ENCODE measurements at regions not wholly inside any gene's neighbourhood (a gene's known extent, or its start where the extent isn't known, plus 50 kb on each side); places are given as distances from the start of the nearest gene placed in this dataset.

- Histone ChIP-seq H3K27me3 (replicated peaks; ENCODE audit: insufficient read depth, low read depth, low read length, poor library complexity) (no peaks in the 10 kb centered on the region), H3K9me3 (ENCODE audit: low read depth, low read length, poor library complexity, severe bottlenecking) (peaks cover 21% of the 10 kb centered on the region), H3K36me3 (ENCODE audit: insufficient read depth, low read length, poor library complexity, severe bottlenecking) (no peaks in the 10 kb centered on the region), H3K27ac (ENCODE audit: low read depth, low read length, poor library complexity, severe bottlenecking) (no peak overlapping the region), H3K4me3 (ENCODE audit: low read depth, low read length, poor library complexity, severe bottlenecking) (no peak overlapping the region), H3K4me1 (ENCODE audit: insufficient read depth, low read length, poor library complexity, severe bottlenecking) (no peaks in the 10 kb centered on the region)
- intact Hi-C loops (cut with micrococcal nuclease; ENCODE audit: unreplicated experiment) = no loop called here
- BruUV-seq (replicated peaks) = no TSS peak
- TF ChIP-seq CTCF (conservative IDR thresholded peaks at IDR 0.05; ENCODE audit: low read depth, low read length) = no peak
- TF ChIP-seq EZH2 (IDR thresholded peaks at IDR 0.05; ENCODE audit: borderline replicate concordance, low read depth, low read length, poor library complexity, severe bottlenecking) = no peak
- POLR2A ChIA-PET (ENCODE audit: low non-redundant PET) = no interaction called here
- CTCF ChIA-PET = no interaction called here
- DNase-seq (ENCODE audit: low spot score) = no peak
Observed at GRCh38 chr15:87450314-87450713, 806.2 kb downstream of the NTRK3 start.

GRCh38 chr15:87439090-87439489 is 817.4 kb downstream of the NTRK3 start:
- DNase-seq (ENCODE audit: low spot score) = no peak
- TF ChIP-seq CTCF (conservative IDR thresholded peaks at IDR 0.05; ENCODE audit: low read depth, low read length) (no peak), EZH2 (IDR thresholded peaks at IDR 0.05; ENCODE audit: borderline replicate concordance, low read depth, low read length, poor library complexity, severe bottlenecking) (no peak)
- peaks cover 18% of the 10 kb centered on the region for H3K9me3 ChIP-seq (ENCODE audit: low read depth, low read length, poor library complexity, severe bottlenecking)
- ChIA-PET POLR2A (ENCODE audit: low non-redundant PET) (no interaction called here), CTCF (no interaction called here)
- intact Hi-C loops (cut with micrococcal nuclease; ENCODE audit: unreplicated experiment) = no loop called here
- no peaks in the 10 kb centered on the region for H3K36me3 ChIP-seq (ENCODE audit: insufficient read depth, low read length, poor library complexity, severe bottlenecking)
- no peaks in the 10 kb centered on the region for H3K4me1 ChIP-seq (ENCODE audit: insufficient read depth, low read length, poor library complexity, severe bottlenecking)
- no TSS peak for BruUV-seq (replicated peaks)
- no peaks in the 10 kb centered on the region for H3K27me3 ChIP-seq (replicated peaks; ENCODE audit: insufficient read depth, low read depth, low read length, poor library complexity)
- H3K4me3 ChIP-seq (ENCODE audit: low read depth, low read length, poor library complexity, severe bottlenecking) = no peak overlapping the region
- H3K27ac ChIP-seq (ENCODE audit: low read depth, low read length, poor library complexity, severe bottlenecking) = no peak overlapping the region

GRCh38 chr15:87433871-87434270 is 822.7 kb downstream of the NTRK3 start:
- TF ChIP-seq CTCF (conservative IDR thresholded peaks at IDR 0.05; ENCODE audit: low read depth, low read length) (no peak), EZH2 (IDR thresholded peaks at IDR 0.05; ENCODE audit: borderline replicate concordance, low read depth, low read length, poor library complexity, severe bottlenecking) (no peak)
- intact Hi-C loops (cut with micrococcal nuclease; ENCODE audit: unreplicated experiment) = no loop called here
- no peak overlapping the region for H3K27ac ChIP-seq (ENCODE audit: low read depth, low read length, poor library complexity, severe bottlenecking)
- H3K27me3 ChIP-seq (replicated peaks; ENCODE audit: insufficient read depth, low read depth, low read length, poor library complexity) = no peaks in the 10 kb centered on the region
- H3K4me1 ChIP-seq (ENCODE audit: insufficient read depth, low read length, poor library complexity, severe bottlenecking) = no peaks in the 10 kb centered on the region
- no TSS peak for BruUV-seq (replicated peaks)
- no peak overlapping the region for H3K4me3 ChIP-seq (ENCODE audit: low read depth, low read length, poor library complexity, severe bottlenecking)
- no peak for DNase-seq (ENCODE audit: low spot score)
- H3K9me3 ChIP-seq (ENCODE audit: low read depth, low read length, poor library complexity, severe bottlenecking) = peaks cover 26% of the 10 kb centered on the region
- CTCF ChIA-PET = no interaction called here
- H3K36me3 ChIP-seq (ENCODE audit: insufficient read depth, low read length, poor library complexity, severe bottlenecking) = no peaks in the 10 kb centered on the region
- POLR2A ChIA-PET (ENCODE audit: low non-redundant PET) = no interaction called here

Data from A673 (cell line).